Stimulated activated CD4-positive, alpha-beta T cell treated with anti-CD3 and anti-CD28 coated beads, Interleukin-4, amount 100 ng/mL, for 1 hour (primary cell): ENCODE measurements at regions not wholly inside any gene's neighbourhood (a gene's known extent, or its start where the extent isn't known, plus 50 kb on each side); places are given as distances from the start of the nearest gene placed in this dataset.
"Not testable (repeated sequence)": the region's sequence is repeated elsewhere in the genome, so short reads cannot be mapped to it uniquely, and the experiment has no call there.

Experiments used
- DNase-seq: peaks from one replicate; pipeline ENCODE4 v3.0.0-alpha.2; 2020

DNA sequence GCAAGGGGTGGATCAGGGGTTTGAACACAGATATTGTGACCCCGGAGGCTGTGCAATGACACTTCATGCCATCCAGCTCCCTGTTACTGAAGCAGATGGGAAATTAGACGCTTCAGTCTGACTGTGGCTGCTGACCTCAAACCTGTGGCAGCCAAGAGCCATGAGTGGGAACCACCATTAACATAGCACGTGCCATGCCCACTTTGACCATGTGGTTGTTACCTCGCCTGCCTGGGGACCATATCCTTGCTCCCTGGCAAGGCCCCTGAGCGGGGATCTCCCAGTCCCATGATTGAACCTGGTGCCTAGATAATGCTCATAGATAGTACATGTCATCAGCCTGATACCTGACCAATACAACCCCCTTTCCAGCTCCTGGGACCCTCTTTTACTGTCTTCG is 68.9 kb downstream of the CYP26B1 start:
- DNase-seq, result no peak

DNA sequence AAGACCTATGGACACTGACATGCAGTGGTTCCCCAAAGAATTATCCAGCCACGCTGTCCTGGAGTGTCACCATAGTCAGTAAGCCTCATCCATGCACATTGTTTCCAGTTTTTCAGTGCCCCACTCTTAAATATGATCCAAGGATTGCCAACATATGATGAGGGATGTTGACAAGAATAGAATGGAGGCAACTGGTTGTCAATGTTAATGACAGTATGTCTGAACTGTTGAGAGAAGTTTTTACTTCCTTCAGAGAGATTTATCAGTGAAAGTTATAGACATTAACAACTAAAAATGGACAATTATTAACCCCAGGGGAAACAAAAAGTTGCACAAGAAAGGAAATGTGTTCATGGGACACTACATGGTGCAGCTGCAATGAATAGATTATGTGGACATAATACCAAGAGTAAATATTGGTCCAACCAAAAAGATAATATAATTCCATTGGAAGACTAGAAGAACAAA is 69.9 kb downstream of the CYP26B1 start:
- DNase-seq, result no peak

DNA sequence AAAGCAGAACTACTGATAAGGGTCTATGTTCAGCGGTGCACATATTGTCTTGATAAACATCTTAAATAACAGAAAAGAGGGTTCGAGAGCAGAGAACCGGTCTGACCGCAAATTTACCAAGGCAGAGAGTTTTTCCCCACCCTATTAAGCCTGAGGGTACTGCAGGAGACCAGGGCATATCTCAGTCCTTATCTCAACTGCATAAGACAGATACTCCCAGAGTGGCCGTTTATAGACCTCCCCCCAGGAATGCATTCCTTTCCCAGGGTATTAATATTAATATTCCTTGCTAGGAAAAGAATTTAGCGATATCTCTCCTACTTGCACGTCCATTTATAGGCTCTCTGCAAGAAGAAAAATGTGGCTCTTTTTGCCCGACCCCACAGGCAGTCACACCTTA is 74.3 kb downstream of the CYP26B1 start:
- DNase-seq, result not testable (repeated sequence)

DNA sequence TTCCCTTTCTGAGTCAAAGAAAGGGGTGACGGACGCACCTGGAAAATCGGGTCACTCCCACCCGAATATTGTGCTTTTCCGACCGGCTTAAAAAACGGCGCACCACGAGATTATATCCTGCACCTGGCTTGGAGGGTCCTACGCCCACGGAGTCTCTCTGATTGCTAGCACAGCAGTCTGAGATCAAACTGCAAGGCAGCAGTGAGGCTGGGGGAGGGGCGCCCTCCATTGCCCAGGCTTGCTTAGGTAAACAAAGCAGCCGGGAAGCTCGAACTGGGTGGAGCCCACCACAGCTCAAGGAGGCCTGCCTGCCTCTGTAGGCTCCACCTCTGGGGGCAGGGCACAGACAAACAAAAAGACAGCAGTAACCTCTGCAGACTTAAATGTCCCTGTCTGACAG is 83.5 kb downstream of the CYP26B1 start:
- not testable (repeated sequence) for DNase-seq

DNA sequence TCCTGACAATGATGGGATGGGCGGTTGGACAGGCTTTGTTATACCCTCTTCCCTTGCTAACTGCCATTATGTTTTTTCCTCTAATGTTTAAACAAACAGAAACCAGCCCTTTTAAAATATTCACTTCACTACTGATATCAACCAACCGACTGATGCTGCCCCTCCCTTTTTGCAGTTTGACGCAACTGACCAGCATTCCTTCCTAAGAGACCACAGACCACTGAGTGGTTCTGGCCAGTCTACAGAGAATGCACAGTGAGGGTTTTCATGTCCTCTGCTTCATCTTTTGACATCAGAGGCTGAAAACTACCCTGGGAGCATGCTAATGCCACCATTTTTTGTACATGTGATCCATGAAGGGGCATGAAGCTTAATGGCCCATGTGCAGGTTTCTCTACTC is 85.3 kb downstream of the CYP26B1 start:
- no peak for DNase-seq

DNA sequence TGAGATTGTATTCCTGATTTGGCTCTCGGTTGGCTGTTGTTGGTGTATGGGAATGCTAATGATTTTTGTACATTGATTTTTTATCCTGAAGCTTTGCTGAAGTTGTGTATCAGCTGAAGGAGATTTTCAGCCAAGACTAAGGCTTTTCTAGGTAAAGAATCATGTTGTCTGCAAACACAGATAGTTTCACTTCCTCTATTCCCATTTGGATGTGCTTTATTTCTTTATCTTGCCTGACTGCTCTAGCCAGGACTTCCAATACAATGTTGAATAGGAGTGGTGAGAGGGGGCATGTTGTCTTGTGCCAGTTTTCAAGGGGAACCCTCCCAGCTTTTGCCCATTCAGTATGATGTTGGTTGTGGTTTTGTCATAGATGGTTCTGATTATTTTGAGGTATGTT is 90.4 kb downstream of the CYP26B1 start:
- no peak for DNase-seq

DNA sequence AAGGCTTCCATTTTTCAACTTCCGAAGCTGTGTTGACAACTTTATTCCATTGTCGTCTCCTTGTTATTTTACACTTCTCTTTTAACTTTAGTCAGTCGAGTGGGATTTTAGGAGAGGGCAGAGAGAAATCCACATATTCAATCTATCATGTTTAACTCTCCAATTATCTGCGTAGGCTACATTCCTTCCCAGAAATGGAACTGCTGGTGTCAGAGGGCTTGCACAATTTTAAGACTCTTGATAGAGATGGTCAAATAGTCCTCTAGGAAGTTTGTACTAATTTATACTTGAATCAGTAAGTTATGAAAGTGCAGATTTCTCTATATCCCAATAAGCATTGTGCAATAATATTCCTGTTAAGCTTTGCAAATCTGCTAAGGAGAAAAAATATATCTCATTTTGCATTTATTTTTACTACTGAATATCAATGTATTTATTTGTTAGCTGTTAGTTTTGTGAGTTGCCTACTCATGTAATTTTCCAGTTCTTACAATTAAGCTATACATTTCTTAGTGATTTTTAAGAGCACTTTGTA is 95.6 kb downstream of the CYP26B1 start:
- DNase-seq, result no peak

DNA sequence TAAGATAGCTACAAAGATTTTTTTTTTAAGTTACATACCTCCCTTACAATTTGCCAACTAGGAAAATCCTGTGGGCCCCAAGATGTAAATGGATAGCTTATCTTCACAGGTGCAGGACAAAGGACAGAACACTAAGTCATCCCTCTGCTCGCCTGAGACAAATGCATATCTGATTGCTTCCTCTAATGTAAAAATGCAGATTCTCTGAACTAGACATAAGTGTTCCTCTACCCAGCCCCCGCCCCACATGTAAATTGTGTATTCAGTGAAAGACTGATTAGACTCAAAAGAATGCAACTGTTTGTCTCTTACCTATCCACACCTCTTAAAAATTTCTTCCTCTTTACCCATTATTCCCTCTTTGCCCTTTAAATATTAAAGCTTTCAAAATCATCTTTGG is 96.5 kb downstream of the CYP26B1 start:
- no peak for DNase-seq

DNA sequence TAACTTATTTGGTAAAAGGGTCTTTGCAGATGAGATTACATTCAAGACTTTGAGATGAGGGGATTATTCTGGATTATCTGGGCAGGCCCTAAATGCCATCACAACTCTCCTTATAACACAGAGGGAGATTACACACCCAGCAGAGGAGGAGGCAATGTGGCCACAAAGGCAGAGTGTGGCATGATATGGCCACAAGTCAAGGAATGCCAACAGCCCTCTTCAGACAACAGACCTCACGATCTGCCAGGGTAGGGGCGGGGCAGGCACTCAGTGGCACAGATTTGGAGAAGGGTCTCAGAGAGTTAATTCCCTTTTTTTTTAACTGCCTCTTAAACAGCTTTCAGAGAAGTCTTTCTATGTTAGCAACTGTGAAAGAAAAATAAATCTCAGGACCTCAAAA is 96.9 kb downstream of the CYP26B1 start:
- DNase-seq, result no peak

DNA sequence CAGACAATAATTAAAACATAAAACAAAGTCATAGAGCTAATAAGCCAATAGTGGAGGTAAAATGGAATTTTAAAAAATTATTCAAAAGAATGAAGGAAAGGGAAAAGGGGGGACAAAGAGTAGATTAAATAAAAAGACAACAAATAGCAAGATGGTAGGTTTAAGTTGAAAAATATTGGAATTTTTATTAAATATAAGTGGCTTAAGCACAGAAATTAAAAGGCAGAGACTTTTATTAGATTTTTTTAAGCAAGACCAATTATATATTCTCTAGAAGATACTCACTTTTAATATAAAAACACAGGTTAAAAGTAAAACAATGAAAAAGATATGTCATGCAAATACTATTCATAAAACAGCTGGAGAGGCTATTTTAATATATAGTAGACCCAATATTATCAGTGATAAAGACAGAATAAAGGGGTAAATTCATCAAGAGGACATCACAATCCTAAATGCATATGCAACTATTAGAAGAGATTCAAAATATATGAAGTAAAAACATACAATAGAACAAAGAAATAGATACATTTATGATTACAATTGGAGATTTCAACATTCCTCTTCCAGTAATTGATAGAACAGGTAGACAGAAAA is 98.7 kb downstream of the CYP26B1 start:
- no peak for DNase-seq

DNA sequence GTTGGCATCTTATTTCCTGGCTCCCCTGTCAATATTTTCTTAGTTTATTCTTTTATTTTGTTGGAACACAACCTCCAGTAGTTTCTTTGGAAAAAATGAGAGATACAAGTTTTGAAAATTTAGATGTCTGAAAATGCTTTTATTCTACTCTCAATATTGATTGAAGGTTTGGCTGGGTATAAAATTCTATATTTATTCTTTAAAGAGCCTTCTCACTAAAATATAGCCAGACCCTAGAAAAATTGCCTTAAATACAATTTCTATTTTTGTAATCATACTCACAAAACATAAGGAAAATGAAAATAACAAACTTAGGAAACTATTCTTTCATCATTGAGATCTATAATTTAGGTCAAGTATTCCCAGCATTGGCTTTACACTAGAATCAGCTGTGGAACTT is 103.7 kb downstream of the CYP26B1 start:
- no peak for DNase-seq

DNA sequence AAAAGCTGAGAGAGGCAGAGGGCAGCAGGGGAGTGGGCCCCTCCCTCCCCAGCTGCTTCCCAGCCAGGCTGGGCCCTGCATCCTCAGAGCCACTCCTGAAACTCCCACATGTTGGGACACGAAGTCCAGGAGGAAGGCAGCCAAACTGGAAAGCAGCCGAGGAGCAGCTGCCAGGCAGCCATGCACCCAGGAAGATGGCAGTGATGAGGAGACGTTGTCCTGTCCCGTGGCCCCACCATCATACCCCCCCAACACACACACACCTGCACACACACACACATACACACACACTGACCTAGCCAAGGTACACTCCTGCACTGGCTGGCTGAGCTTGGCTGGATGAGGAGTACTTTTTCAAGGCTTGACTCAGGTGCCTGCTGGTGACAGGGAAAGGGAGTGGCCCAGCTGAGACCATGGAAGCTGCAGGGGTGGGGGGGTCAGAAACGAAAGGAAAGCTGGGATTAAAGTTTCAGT is 106.0 kb downstream of the CYP26B1 start:
- DNase-seq, result no peak

DNA sequence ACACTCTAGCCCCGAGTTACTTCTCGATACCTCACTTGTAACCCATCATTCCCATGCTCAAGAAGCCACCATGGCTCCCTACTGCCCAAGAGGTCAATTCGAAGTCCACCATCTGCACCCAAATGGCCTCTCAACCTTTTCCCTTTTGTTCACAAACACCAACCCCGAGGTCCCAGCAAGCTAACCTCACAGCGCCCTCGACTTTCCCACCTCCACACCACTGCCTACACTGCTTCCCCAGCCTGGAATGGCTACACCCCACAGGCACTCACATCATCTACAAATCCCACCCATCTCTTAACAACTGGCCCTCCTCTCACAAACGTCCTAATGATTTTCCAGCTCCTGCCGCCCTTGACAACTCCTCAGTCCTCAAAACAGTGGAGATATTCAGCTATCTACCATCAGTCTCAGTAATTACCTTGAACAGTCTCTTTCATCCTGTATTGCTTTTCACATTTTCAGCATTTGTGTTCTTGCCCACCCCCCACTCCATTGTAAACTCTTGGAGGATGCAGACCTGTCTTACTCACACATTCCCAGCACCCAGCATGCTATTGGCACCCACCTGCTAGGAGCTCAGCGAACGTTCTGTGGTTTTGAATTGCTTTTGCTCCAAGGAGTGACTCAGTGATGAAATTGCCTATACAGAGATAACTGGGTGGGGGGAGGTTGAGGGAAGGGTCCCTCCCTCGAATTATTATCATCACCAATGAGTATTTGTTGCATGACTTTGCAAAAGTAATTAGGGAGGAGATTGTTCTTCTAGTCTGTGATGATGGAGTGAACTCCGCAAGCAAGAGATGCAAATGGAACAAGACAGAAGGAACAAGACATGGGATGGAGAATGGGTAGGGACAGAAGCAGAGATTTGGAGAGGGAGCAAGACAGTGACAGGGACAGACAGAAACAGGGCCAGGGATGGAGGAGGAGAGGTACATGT is 106.8 kb downstream of the CYP26B1 start:
- DNase-seq, result no peak

DNA sequence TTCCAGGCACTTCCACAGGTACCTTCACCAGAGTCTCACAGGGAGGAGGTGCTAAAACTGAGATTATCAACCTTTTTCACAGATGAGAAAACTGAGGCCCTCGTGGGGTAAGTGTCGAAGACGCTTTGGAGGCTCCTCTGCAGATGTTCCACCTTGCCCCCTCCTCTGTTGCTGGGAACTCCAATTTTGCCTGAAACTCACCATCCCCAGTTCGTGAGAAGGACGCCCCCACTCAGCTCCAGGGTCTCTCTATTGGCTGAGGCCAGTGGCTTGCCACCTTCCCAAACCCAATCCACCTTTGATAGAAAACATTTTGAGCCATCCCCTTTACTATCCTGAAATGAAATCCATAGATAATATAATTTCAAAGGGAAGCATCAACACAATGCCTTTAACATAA is 109.1 kb downstream of the CYP26B1 start:
- no peak for DNase-seq

DNA sequence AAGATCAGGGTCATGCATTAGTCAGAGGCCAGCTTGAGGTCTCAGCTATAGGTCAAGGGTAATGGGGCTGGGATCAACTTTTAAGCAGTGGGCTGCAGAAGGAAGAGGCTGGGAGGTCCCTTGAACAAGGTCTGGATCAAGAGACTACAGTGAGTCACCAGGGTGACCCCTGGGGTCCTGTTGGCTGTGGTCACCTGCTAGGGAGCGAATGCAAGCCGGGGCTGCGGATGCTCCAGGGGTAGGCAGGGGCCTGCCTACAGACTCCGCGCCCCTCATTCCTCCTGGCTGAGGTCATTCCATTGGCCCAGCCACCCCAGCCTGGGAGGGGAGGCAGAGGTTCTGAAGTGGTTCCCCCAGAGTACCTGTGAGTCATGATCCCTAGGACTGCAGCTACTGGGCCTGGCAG is 110.4 kb downstream of the CYP26B1 start:
- DNase-seq, result no peak

DNA sequence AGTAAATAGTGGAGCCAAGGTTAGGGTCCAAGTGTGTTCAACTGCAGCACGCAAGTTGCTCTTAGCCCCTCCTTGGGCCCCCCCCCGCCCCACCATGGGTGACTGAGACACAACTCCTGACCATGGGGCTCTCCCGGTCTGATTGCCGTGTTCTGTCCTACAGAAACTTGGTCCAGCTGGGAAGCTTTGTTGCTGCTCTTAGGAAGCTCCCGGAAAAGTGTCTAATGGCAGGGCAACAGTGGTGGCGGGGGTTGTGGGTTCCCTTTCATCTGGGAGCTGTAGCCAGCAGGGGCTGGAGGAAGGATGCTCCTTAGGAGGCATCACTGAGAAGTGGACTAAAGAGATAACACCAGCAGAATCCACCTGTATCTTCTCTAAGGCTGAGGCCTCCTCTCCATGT is 111.1 kb downstream of the CYP26B1 start:
- no peak for DNase-seq

DNA sequence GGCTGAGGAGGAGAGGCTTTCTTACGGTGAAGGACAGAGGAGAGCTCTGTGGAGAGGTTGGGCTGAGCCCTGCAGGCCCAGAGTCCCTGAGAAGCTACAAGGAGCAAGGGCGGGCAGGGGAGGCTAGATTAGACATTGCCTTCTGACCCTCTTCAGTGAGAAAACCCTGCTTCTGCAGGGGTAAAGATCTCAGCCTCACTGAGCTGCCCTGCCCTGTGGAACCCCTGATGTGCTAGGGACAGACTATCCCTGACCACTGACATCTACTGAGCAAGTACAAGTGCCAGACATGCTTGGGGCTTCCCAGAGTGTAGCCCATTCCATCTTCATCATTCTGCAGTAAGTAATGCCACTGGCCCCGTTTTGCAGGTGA is 111.5 kb downstream of the CYP26B1 start:
- no peak for DNase-seq

DNA sequence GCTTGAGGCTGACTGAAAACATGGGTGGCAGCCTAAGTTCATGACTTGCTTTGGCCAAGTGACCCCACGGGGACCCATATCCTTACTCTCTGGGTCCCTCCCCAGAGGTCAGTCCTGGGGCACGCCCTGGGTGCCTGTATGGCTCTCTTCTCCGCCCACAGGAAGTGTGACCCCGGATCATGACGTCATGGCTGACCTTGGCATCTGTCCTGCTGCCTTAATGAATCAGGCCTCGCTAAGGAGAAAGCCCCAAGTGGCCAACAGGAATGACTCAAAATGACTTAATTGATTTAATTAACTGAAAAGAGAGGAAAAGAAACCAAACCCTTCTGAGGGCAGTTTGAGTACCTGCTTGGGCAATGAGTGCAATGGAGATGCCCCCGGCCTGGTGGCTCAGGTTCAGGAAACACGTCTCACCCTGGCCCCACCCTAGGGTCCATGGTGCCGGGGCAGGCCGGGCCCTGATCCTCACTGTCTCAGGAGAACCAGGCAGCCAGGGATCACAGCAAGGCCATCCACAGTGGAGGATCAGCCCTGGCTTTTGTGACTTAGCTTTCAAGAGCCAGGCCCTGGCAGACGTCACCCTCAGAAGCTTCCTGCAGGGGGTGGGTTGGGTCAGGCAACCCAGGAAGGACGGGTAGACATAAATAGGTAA is 112.0 kb downstream of the CYP26B1 start:
- DNase-seq, result no peak

DNA sequence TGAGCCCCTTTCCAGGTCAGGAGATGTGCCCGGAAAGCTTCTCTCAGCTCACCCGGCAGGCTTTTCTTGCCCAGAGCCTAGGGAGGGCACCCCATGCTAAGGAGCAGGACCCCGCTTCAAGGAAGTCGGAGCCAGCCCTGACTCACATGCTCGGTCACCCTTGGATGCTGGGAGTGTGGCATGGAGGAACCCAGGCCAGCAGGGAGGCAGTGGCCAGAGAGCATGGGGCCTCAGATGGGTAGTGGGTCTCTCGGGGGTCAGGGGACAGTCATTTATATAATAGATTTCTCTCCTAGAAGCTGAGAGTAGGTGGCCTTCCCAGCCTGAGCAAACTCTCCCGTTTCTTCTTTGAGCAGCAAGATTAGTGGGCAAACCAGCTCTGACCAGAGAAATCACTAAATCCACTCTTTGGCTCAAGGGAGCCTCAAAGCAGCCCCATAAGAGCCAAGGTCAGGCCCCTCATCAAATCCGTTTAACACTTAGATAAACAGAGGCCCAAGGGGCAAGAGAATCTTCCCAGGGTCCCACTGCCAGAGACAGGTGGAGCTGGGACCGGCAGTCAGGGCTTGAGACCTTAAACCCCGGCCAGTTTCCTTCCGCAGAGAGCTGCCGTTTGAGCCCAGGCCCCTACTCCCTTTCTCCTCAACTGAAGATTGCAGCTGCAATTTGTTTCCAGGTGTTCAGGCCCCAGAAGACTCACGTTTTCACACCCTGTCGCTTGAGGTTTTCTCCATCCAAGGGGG is 113.1 kb downstream of the CYP26B1 start:
- DNase-seq, result no peak

DNA sequence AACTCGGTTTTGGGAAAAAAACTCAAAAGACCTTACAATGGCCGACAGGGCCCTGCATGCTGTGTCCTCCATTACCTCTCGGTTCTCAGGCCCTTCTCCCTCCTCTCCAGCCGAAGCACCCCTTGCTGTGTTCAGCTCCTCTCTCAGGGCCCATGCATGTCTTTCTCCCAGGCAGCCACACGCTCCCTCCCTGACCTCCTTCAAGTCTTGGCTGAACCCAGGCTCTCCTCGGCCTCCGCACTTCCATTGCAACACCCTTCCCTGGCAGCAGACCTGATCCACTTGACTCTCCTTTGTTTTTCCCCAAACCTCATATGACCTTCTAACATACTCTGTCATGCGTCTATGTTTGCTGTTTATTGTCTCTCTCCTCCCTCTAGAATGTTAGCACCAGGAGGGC is 114.0 kb downstream of the CYP26B1 start:
- no peak for DNase-seq

DNA sequence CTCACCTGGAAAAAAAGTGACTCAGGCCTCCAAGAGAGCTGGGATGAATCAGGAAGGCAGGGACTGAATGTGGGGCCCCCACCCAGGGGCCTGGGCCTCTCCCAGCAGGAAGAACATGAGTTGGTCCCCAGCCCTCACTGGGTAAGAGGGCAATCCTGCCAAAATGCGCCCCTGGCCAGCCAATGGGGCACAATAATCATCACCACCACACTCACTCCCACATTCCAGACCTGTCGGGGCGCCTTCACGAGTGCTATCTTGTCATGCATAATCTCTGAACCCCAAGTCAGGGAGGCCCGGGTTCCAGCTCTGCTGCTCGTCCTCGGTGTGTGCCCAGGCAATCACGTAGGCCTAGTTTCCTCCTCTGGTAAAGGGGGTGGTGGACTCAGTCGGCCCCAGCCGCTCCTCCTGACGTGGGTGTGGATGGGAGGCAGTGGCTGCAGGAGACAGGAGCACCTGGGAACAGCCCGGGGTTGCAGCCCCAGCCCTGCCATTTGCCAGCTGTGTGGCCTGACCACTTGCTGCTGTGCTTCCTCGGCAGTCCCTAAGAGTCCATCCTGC is 115.1 kb downstream of the CYP26B1 start:
- DNase-seq, result no peak

DNA sequence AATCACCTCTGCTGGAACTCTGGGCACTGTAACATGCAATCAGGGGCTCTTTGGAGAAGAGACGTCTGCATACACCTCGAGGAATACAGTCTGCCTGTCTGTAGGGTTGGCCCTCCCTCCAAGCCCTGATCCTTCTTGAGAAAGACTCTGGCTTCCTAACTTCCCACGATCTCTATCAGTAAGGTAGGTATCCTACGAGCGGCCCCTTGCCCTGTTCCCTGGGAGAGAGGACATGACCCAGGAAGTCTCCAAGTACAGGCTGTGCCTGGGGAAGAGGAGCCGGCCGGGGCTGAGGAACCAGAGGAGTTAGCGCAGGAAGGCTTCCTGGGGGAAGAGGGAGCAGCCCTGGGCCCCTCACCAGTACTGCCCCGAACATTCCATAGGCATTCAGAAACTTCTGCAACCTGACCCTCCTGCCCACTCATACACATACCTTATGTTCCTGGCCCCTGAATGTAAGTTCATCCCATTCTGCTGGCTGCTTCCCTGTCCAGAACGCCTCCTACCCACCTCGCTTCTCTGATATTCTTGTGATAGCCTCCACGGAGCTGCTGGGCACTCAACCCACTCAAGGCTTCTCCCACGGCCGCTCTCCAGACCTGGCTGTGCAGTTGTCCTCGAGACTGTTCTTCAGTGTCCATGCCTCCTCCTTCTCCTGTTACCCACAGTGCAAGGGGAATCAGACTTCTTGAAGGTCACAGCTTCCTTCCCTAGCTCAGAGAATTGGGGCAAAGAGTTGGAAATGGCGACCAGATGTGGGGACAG is 116.1 kb downstream of the CYP26B1 start:
- DNase-seq, result no peak
